ENCODE measurements at regions not wholly inside any gene's neighbourhood (a gene's known extent, or its start where the extent isn't known, plus 50 kb on each side); places are given as distances from the start of the nearest gene placed in this dataset.

GRCh38 chr5:106873568-106873967, 797.2 kb downstream of the EFNA5 start:
- intact Hi-C loops (cut with DNase I), result no loop called here
- Histone ChIP-seq H3K36me3 (no peaks in the 10 kb centered on the region), H3K27me3 (no peaks in the 10 kb centered on the region), H3K9me3 (no peaks in the 10 kb centered on the region), H3K4me1 (no peaks in the 10 kb centered on the region), H3K27ac (no peak overlapping the region), H3K4me3 (no peak overlapping the region)
- no peak for TF ChIP-seq CTCF (IDR thresholded peaks at IDR 0.05)
- DNase-seq (ENCODE audit: low spot score in 2 of 2), result no peak

- no peak for DNase-seq (ENCODE audit: low spot score in 2 of 2)
- no peak overlapping the region for H3K27ac ChIP-seq
- TF ChIP-seq CTCF (IDR thresholded peaks at IDR 0.05), result no peak
- intact Hi-C loops (cut with DNase I), result no loop called here
- H3K9me3 ChIP-seq, result no peaks in the 10 kb centered on the region
- no peaks in the 10 kb centered on the region for H3K4me1 ChIP-seq
- H3K4me3 ChIP-seq, result no peak overlapping the region
- no peaks in the 10 kb centered on the region for H3K36me3 ChIP-seq
- H3K27me3 ChIP-seq, result no peaks in the 10 kb centered on the region
These were observed 805.5 kb downstream of the EFNA5 start for GRCh38 chr5:106865279-106865678.

- intact Hi-C loops (cut with DNase I), result no loop called here
- H3K9me3 ChIP-seq, result no peaks in the 10 kb centered on the region
- no peaks in the 10 kb centered on the region for H3K27me3 ChIP-seq
- H3K27ac ChIP-seq, result no peak overlapping the region
- no peaks in the 10 kb centered on the region for H3K4me1 ChIP-seq
- DNase-seq (ENCODE audit: low spot score in 2 of 2), result no peak
- no peaks in the 10 kb centered on the region for H3K36me3 ChIP-seq
- H3K4me3 ChIP-seq, result no peak overlapping the region
- no peak for TF ChIP-seq CTCF (IDR thresholded peaks at IDR 0.05)
These were observed 808.1 kb downstream of the EFNA5 start for GRCh38 chr5:106862450-106863193.

- no peak for TF ChIP-seq CTCF (IDR thresholded peaks at IDR 0.05)
These were observed 810.2 kb downstream of the EFNA5 start for GRCh38 chr5:106860398-106861044.

GRCh38 chr5:106858616-106859015, 812.1 kb downstream of the EFNA5 start:
- DNase-seq (ENCODE audit: low spot score in 2 of 2), result no peak
- Histone ChIP-seq H3K4me3 (no peak overlapping the region), H3K9me3 (no peaks in the 10 kb centered on the region), H3K36me3 (no peaks in the 10 kb centered on the region), H3K27ac (no peak overlapping the region), H3K4me1 (no peaks in the 10 kb centered on the region), H3K27me3 (no peaks in the 10 kb centered on the region)
- intact Hi-C loops (cut with DNase I), result no loop called here
- no peak for TF ChIP-seq CTCF (IDR thresholded peaks at IDR 0.05)

More at GRCh38 chr5:106860398-106861044, 810.2 kb downstream of the EFNA5 start:
- H3K27me3 ChIP-seq, result no peaks in the 10 kb centered on the region
- intact Hi-C loops (cut with DNase I), result no loop called here
- H3K9me3 ChIP-seq, result no peaks in the 10 kb centered on the region
- no peak for DNase-seq (ENCODE audit: low spot score in 2 of 2)
- H3K4me1 ChIP-seq, result no peaks in the 10 kb centered on the region
- no peak overlapping the region for H3K4me3 ChIP-seq
- no peaks in the 10 kb centered on the region for H3K36me3 ChIP-seq
- H3K27ac ChIP-seq, result no peak overlapping the region

All from ascending aorta (tissue), 2 donors.